Heart right ventricle (tissue), 16 donors: ENCODE measurements at regions not wholly inside any gene's neighbourhood (a gene's known extent, or its start where the extent isn't known, plus 50 kb on each side); places are given as distances from the start of the nearest gene placed in this dataset.

ENCODE experiments used
- ATAC-seq, 8 donors: fragments of 200-7000 bp; cut with Tn5 transposase; one replicate each; pipeline ENCODE4 v1.9.1; 2020; ENCODE audit warnings: mild to moderate bottlenecking in 8 of 8, moderate library complexity in 8 of 8, moderate number of reproducible peaks in 1 of 8
- DNase-seq, 2 donors: peaks; one replicate each; pipeline ENCODE4 v3.0.0-alpha.2; 2020
- H3K27ac ChIP-seq, 10 donors: fragments of 200-600 bp; sonication (generic) in 2 of 10; one replicate each; pipeline versions ENCODE4 v1.5.0 to v1.8.0; 2020 to 2022; ENCODE audit warnings: mild to moderate bottlenecking in 3 of 10
- H3K27me3 ChIP-seq, 7 donors: fragments of 200-600 bp; one replicate each; pipeline ENCODE4 v1.8.0; 2021 to 2022; ENCODE audit warnings: mild to moderate bottlenecking in 2 of 7
- H3K36me3 ChIP-seq, 9 donors: fragments of 200-600 bp; sonication (generic) in 1 of 9; one replicate each; pipeline versions ENCODE4 v1.5.0 to v1.8.0; 2020 to 2022; ENCODE audit warnings: mild to moderate bottlenecking in 2 of 9
- H3K4me1 ChIP-seq, 9 donors: fragments of 200-600 bp; sonication (generic) in 1 of 9; one replicate each; pipeline versions ENCODE4 v1.5.0 to v1.8.0; 2020 to 2022; ENCODE audit warnings: mild to moderate bottlenecking in 4 of 9
- H3K4me3 ChIP-seq, 10 donors: fragments of 200-600 bp; sonication (generic) in 2 of 10; one replicate each; pipeline versions ENCODE4 v1.5.0 to v1.8.0; 2020 to 2022; ENCODE audit warnings: mild to moderate bottlenecking in 7 of 10, moderate library complexity in 2 of 10
- H3K9me3 ChIP-seq, 11 donors: fragments of 200-600 bp in 10 of 11; sonication (generic) in 2 of 11; one replicate each; pipeline versions ENCODE4 v1.5.0 to v1.8.0; 2013 to 2022; ENCODE audit warnings: mild to moderate bottlenecking in 2 of 11, control low read depth in 1 of 11, moderate library complexity in 1 of 11
- WGBS, 2 donors: extraction: QIAGEN DNeasy Blood & Tissue Kit; methylation state at CpG; one replicate each; pipeline ENCODE4 v1.1.7; 2013; ENCODE audit warnings: inconsistent platforms in 1 of 2; 5-methylcytosine and 5-hydroxymethylcytosine counted together
- intact Hi-C, 10 donors: fragments of 100-400 bp; cut with DNase I; formaldehyde crosslinking; loops; one replicate each; pipeline versions ENCODE4 v1.11.1 to v1.14.2; 2022
- TF ChIP-seq, protein P1 (sequence below), 9 donors: fragments of 200-600 bp; sonication (generic) in 2 of 9; IDR thresholded peaks; one replicate each; pipeline versions ENCODE4 v1.5.0 to v1.8.0; 2021 to 2022; ENCODE audit warnings: antibody characterized with exemption in 9 of 9, mild to moderate bottlenecking in 5 of 9, moderate library complexity in 1 of 9
- donor health status: Arrhythmogenic right ventricular cardiomyopathy.
- donor health status: ischemic (EF 13 %, LVEDD 7.1; RV severe dilation, severe dysfunction).
- donor health status: healthy with polysubstance abuse.
- donor health status: DM: no; HTN: yes; CAD: no.
- donor health status: DM: no; HTN: no; CAD: no.
- donor health status: ischemic (EF 25% LVEDD 6.9; RV normal size, moderate dysfunction).
- donor health status: ischemic (EF 25% LVEDD 5.7; RV mildly dilated, moderate dysfunction).
- donor health status: healthy.
- donor health status: DM: yes; HTN: yes; CAD: no.
- donor health status: Ischemic cardiomyopathy.
- donor health status: ischemic (EF 35%, LVEDD 5.7; RV mildly dilated, moderate dysfunction).
- donor health status: nonischemic (EF 11% LVEDD 7.7; RV severe dilation, severe dysfunction).
- donor health status: DM: yes; HTN: yes; CAD: no.
- donor health status: PGD.
- donor health status: ischemic (EF 29% LVEDD 5.4; RV normal size, mild dysfunction).
- donor health status: nonischemic (EF 23%, LVEDD 6.1; RV moderate dilation, normal function).

DNA sequence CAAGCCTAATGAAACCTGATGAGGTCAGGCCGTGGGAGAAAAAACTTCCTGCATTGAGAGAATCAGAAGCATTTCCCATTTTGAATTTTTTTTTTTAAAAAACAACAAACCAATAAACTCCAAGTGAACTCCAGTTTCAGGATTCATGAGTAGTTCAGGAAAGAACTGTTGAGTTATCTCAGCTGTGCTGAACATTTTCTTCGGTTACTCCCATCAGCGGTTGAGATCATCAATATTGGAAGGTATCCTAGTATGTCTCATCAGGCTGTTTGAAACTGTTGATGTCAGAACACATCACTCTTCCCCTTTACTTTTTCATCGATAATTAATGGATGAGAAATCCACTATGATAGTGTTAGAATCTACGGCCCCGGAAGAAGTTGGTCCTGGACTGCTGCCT is 82.4 kb upstream of the ADGRG2 start:
- Histone ChIP-seq H3K27me3 (peaks cover 0 to 1% (median 0%) of the 10 kb centered on the region in 7 donors), H3K36me3 (no peaks in the 10 kb centered on the region), H3K27ac (no peak overlapping the region), H3K4me1 (no peaks in the 10 kb centered on the region), H3K9me3 (no peaks in the 10 kb centered on the region), H3K4me3 (no peak overlapping the region)
- TF ChIP-seq, protein P1, sequence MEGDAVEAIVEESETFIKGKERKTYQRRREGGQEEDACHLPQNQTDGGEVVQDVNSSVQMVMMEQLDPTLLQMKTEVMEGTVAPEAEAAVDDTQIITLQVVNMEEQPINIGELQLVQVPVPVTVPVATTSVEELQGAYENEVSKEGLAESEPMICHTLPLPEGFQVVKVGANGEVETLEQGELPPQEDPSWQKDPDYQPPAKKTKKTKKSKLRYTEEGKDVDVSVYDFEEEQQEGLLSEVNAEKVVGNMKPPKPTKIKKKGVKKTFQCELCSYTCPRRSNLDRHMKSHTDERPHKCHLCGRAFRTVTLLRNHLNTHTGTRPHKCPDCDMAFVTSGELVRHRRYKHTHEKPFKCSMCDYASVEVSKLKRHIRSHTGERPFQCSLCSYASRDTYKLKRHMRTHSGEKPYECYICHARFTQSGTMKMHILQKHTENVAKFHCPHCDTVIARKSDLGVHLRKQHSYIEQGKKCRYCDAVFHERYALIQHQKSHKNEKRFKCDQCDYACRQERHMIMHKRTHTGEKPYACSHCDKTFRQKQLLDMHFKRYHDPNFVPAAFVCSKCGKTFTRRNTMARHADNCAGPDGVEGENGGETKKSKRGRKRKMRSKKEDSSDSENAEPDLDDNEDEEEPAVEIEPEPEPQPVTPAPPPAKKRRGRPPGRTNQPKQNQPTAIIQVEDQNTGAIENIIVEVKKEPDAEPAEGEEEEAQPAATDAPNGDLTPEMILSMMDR (IDR thresholded peaks at IDR 0.05), result no peak
- ATAC-seq (no peak), DNase-seq (no peak)
- 72 to 75% methylated on average over 6 of the region's 6 CpGs for WGBS, 2 donors
- intact Hi-C loops, result no loop called here

DNA sequence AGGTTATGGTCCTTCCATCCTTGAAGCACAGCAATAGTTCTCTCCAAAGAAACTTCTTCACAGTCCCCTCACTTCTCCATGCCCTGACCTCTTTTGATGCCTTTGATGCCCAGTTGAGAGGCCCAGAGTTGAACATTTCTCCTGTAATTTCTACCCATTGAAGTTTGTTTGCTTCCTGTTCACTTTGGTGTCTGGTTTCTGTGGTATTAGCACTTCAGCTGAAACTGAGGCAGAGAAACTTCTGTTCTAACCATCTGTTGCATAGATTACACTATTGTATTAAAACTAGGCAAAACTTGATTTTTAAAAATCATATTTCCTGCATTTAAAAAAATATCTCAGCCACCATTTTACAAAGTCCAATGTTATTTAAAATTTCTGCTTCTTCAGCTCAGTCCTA is 89.8 kb upstream of the ADGRG2 start:
- Histone ChIP-seq H3K4me1 (no peaks in the 10 kb centered on the region), H3K4me3 (no peak overlapping the region), H3K9me3 (no peaks in the 10 kb centered on the region), H3K27ac (no peak overlapping the region), H3K36me3 (no peaks in the 10 kb centered on the region), H3K27me3 (peaks cover 0 to 15% (median 0%) of the 10 kb centered on the region in 7 donors)
- TF ChIP-seq, protein P1 (IDR thresholded peaks at IDR 0.05), result no peak
- intact Hi-C loops, result no loop called here
- no peak for ATAC-seq
- DNase-seq, result no peak

DNA sequence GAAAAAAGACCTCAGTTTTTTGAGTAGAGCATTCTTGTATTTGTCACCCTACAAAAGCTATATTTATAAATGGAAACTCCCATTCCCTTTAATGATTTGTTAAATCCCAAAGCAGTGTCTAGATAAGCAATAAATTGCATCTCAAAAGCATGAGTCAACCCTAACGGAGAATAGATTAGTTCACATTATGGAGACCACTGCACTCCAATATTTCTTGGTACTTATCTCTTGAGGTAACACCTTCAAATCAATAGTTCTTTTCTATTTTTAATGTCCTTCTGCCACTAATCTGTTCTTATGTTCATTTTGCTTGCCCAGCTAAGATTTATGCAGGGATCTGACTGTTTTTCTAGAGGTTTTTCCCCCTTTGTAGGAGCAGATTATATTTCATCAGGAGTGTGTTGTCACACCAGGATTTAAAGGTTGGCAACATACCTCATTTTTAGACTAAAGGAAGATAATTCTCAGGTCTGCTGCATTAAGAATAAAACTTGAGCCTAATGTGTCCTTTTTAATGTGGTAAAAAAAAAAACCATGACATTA is 91.4 kb upstream of the ADGRG2 start:
- TF ChIP-seq, protein P1 (IDR thresholded peaks at IDR 0.05), result no peak
- WGBS, 2 donors, result 68 to 79% methylated on average over 1 of the region's 1 CpG
- Histone ChIP-seq H3K9me3 (no peaks in the 10 kb centered on the region), H3K27me3 (peaks cover 0 to 20% (median 0%) of the 10 kb centered on the region in 7 donors), H3K36me3 (no peaks in the 10 kb centered on the region), H3K4me3 (no peak overlapping the region), H3K4me1 (no peaks in the 10 kb centered on the region), H3K27ac (no peak overlapping the region)
- ATAC-seq (no peak), DNase-seq (no peak)
- intact Hi-C loops, result no loop called here

DNA sequence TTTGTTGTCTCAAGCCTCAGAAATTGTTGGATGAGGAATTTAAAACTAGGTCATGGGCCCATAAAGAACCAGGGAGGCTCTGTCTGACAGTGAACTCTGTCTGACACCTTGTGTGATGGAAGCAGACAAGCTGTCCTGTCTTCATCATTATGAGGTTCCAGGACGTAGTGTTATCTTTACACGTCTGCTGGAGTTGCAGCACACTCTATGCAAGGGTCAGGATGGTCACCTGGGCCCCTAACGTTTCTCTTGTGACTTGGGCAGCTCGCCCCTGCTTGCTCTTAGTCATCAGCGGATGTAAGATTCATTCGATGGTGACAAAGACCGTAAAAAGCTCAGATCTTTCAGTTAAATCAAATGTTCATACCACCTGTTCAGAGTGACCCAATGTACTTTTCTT is 92.0 kb upstream of the ADGRG2 start:
- 60 to 62% methylated on average over 7 of the region's 7 CpGs for WGBS, 2 donors

More for the DNA sequence above, 92.0 kb upstream of the ADGRG2 start:
- no peaks in the 10 kb centered on the region for H3K36me3 ChIP-seq
- H3K4me1 ChIP-seq, result no peaks in the 10 kb centered on the region
- TF ChIP-seq, protein P1 (IDR thresholded peaks at IDR 0.05), result no peak
- peaks cover 0 to 20% (median 0%) of the 10 kb centered on the region in 7 donors for H3K27me3 ChIP-seq
- DNase-seq (no peak), ATAC-seq (no peak)
- H3K9me3 ChIP-seq, result no peaks in the 10 kb centered on the region
- H3K4me3 ChIP-seq, result no peak overlapping the region
- intact Hi-C loops, result no loop called here
- no peak overlapping the region for H3K27ac ChIP-seq
